GM23248 (cell line): ENCODE measurements at regions not wholly inside any gene's neighbourhood (a gene's known extent, or its start where the extent isn't known, plus 50 kb on each side); places are given as distances from the start of the nearest gene placed in this dataset.

Source experiments
- EZH2 ChIP-seq: fragments of 200-600 bp; sonication (generic); IDR thresholded peaks from 2 replicates; pipeline ENCODE4 v1.6.1; 2018; ENCODE audit warnings: antibody characterized with exemption, mild to moderate bottlenecking; ENCODE audit not compliant: insufficient read depth, poor library complexity, severe bottlenecking
- EZH2phosphoT487 ChIP-seq: fragments of 200-600 bp; sonication (generic); IDR thresholded peaks from 2 replicates; pipeline ENCODE4 v1.6.1; 2018; ENCODE audit warnings: antibody characterized with exemption, moderate library complexity, mild to moderate bottlenecking, low read depth; ENCODE audit not compliant: insufficient read depth

DNA sequence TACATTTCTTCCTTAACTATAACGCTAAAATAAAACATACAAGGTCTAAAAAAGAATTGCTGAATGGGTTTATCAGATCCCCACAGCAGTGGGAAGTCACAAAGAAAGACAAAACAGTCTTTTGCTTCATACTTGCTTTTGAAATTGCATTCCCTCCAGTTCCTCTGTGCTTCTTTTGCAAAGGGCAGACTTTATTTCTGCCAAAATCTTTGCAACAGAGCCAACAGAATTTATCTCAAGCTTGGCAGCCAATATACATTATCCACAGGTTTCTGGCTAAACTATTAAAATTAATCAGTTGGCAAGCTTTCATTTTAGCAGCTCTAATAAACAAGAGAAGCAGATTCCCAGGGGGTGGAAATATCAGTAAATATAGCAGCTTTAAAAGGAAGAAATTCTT is 378.9 kb upstream of the CA10 start:
- TF ChIP-seq EZH2 (no peak), EZH2phosphoT487 (no peak)
